ENCODE measurements at regions not wholly inside any gene's neighbourhood (a gene's known extent, or its start where the extent isn't known, plus 50 kb on each side); places are given as distances from the start of the nearest gene placed in this dataset.
"Not testable (repeated sequence)": the region's sequence is repeated elsewhere in the genome, so short reads cannot be mapped to it uniquely, and the experiment has no call there.

DNA sequence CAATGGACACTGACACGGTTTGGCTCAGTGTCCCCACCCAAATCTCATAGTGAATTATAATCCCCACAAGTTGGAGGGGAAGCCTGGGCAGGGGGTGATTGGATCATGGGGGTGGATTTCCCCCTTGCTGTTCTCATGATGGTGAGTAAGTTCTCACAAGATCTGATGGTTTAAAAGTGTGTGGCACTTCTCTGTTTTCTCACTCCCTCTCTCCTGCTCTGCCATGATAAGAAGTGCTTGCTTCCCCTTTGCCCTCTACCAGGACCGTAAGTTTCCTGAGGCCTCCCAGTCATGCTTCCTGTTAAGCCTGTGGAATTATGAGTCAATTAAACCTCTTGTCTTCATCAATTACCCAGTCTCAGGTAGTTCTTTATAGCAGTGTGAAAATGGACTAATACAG, 115.8 kb upstream of the KIF2A start:
- Histone ChIP-seq H3K27ac (ENCODE audit: low read depth, low read length) (no peak overlapping the region), H3K4me2 (ENCODE audit: low read length) (no peak overlapping the region)
- no peak for TF ChIP-seq EZH2phosphoT487 (IDR thresholded peaks at IDR 0.05; ENCODE audit: borderline replicate concordance, low read length)
- TF ChIP-seq CTCF (IDR thresholded peaks at IDR 0.05; ENCODE audit: low read depth, low read length, poor library complexity, severe bottlenecking), result no peak

GRCh38 chr5:62190931-62191330, 115.1 kb upstream of the KIF2A start:
- TF ChIP-seq EZH2phosphoT487 (IDR thresholded peaks at IDR 0.05; ENCODE audit: borderline replicate concordance, low read length) (no peak), CTCF (IDR thresholded peaks at IDR 0.05; ENCODE audit: low read depth, low read length, poor library complexity, severe bottlenecking) (no peak)
- H4K20me1 ChIP-seq (ENCODE audit: control insufficient read depth, insufficient read depth, low read depth, low read length), result no peaks in the 10 kb centered on the region

More for the DNA sequence above, 115.8 kb upstream of the KIF2A start:
- Histone ChIP-seq H3K4me1 (ENCODE audit: control insufficient read depth, low read length) (no peaks in the 10 kb centered on the region), H3K4me3 (ENCODE audit: low read length) (no peak overlapping the region), H3K27me3 (ENCODE audit: control insufficient read depth, low read length) (no peaks in the 10 kb centered on the region), H3F3A (ENCODE audit: control insufficient read depth, insufficient read depth) (no peaks in the 10 kb centered on the region), H4K20me1 (ENCODE audit: control insufficient read depth, insufficient read depth, low read depth, low read length) (no peaks in the 10 kb centered on the region), H3K9me2 (replicated peaks; ENCODE audit: control insufficient read depth, low read length) (no peaks in the 10 kb centered on the region), H3K36me3 (ENCODE audit: control insufficient read depth, low read length) (no peaks in the 10 kb centered on the region), H3K79me2 (ENCODE audit: control insufficient read depth, low read length) (no peaks in the 10 kb centered on the region), H3K9me3 (ENCODE audit: control insufficient read depth, insufficient read depth, low read length) (peaks cover 5% of the 10 kb centered on the region; the same call in 1 of the 2 replicates)

GRCh38 chr5:62192958-62193357, 113.0 kb upstream of the KIF2A start:
- Histone ChIP-seq H3K4me3 (ENCODE audit: low read length) (no peak overlapping the region), H3K27ac (ENCODE audit: low read depth, low read length) (no peak overlapping the region), H3K9me2 (replicated peaks; ENCODE audit: control insufficient read depth, low read length) (no peaks in the 10 kb centered on the region), H3K27me3 (ENCODE audit: control insufficient read depth, low read length) (no peaks in the 10 kb centered on the region), H3K4me2 (ENCODE audit: low read length) (no peak overlapping the region), H3K79me2 (ENCODE audit: control insufficient read depth, low read length) (no peaks in the 10 kb centered on the region), H4K20me1 (ENCODE audit: control insufficient read depth, insufficient read depth, low read depth, low read length) (no peaks in the 10 kb centered on the region), H3K36me3 (ENCODE audit: control insufficient read depth, low read length) (no peaks in the 10 kb centered on the region), H3F3A (ENCODE audit: control insufficient read depth, insufficient read depth) (no peaks in the 10 kb centered on the region), H3K9me3 (ENCODE audit: control insufficient read depth, insufficient read depth, low read length) (peaks cover 5% of the 10 kb centered on the region; the same call in 1 of the 2 replicates), H3K4me1 (ENCODE audit: control insufficient read depth, low read length) (no peaks in the 10 kb centered on the region)
- TF ChIP-seq CTCF (IDR thresholded peaks at IDR 0.05; ENCODE audit: low read depth, low read length, poor library complexity, severe bottlenecking) (no peak), EZH2phosphoT487 (IDR thresholded peaks at IDR 0.05; ENCODE audit: borderline replicate concordance, low read length) (no peak)

More at GRCh38 chr5:62190931-62191330, 115.1 kb upstream of the KIF2A start:
- no peaks in the 10 kb centered on the region for H3K4me1 ChIP-seq (ENCODE audit: control insufficient read depth, low read length)
- H3K79me2 ChIP-seq (ENCODE audit: control insufficient read depth, low read length), result no peaks in the 10 kb centered on the region
- H3K4me2 ChIP-seq (ENCODE audit: low read length), result no peak overlapping the region
- H3F3A ChIP-seq (ENCODE audit: control insufficient read depth, insufficient read depth), result no peaks in the 10 kb centered on the region
- peaks cover 5% of the 10 kb centered on the region; the same call in 1 of the 2 replicates for H3K9me3 ChIP-seq (ENCODE audit: control insufficient read depth, insufficient read depth, low read length)
- H3K27me3 ChIP-seq (ENCODE audit: control insufficient read depth, low read length), result no peaks in the 10 kb centered on the region
- H3K27ac ChIP-seq (ENCODE audit: low read depth, low read length), result no peak overlapping the region
- H3K4me3 ChIP-seq (ENCODE audit: low read length), result no peak overlapping the region
- no peaks in the 10 kb centered on the region for H3K9me2 ChIP-seq (replicated peaks; ENCODE audit: control insufficient read depth, low read length)
- H3K36me3 ChIP-seq (ENCODE audit: control insufficient read depth, low read length), result no peaks in the 10 kb centered on the region

- H4K20me1 ChIP-seq (ENCODE audit: control insufficient read depth, insufficient read depth, low read depth, low read length); H3K9me2 ChIP-seq (replicated peaks; ENCODE audit: control insufficient read depth, low read length); H3K9me3 ChIP-seq (ENCODE audit: control insufficient read depth, insufficient read depth, low read length); H3K27ac ChIP-seq (ENCODE audit: low read depth, low read length); H3K27me3 ChIP-seq (ENCODE audit: control insufficient read depth, low read length); H3K79me2 ChIP-seq (ENCODE audit: control insufficient read depth, low read length); H3F3A ChIP-seq (ENCODE audit: control insufficient read depth, insufficient read depth); H3K4me1 ChIP-seq (ENCODE audit: control insufficient read depth, low read length); H3K36me3 ChIP-seq (ENCODE audit: control insufficient read depth, low read length); H3K4me3 ChIP-seq (ENCODE audit: low read length); H3K4me2 ChIP-seq (ENCODE audit: low read length): not testable (repeated sequence)
Observed at GRCh38 chr5:62196532-62196931, 109.5 kb upstream of the KIF2A start.

Measured in DOHH2 (cell line).